Ecto neural progenitor cell (in vitro differentiated cells): ENCODE measurements at regions not wholly inside any gene's neighbourhood (a gene's known extent, or its start where the extent isn't known, plus 50 kb on each side); places are given as distances from the start of the nearest gene placed in this dataset.
A peak's percentile ranks its signal among the peaks of the same experiment; 100 is the strongest.
"Not testable (repeated sequence)": the region's sequence is repeated elsewhere in the genome, so short reads cannot be mapped to it uniquely, and the experiment has no call there.

Experiments used
- DNase-seq: peaks from one replicate; pipeline ENCODE4 v3.0.0-alpha.2; 2018; ENCODE audit warnings: low spot score

- DNase-seq, result no peak
These were observed 106.3 kb upstream of the ANKRD28 start for GRCh38 chr3:15903759-15904720.

- DNase-seq, result no peak
These were observed 107.3 kb upstream of the ANKRD28 start for GRCh38 chr3:15905041-15905440.

- DNase-seq, result not testable (repeated sequence)
These were observed 109.6 kb upstream of the ANKRD28 start for GRCh38 chr3:15907403-15907802.

- no peak for DNase-seq
These were observed 121.2 kb upstream of the ANKRD28 start for GRCh38 chr3:15918988-15919387.

GRCh38 chr3:15919971-15920370 lies 122.2 kb upstream of the ANKRD28 start:
- no peak for DNase-seq

GRCh38 chr3:15923640-15924405 lies 126.0 kb upstream of the ANKRD28 start:
- DNase-seq, result no peak

- DNase-seq, result no peak
These were observed 127.1 kb upstream of the ANKRD28 start for GRCh38 chr3:15924914-15925313.

GRCh38 chr3:15926871-15927270 lies 129.1 kb upstream of the ANKRD28 start:
- no peak for DNase-seq

GRCh38 chr3:15927969-15928368 lies 130.2 kb upstream of the ANKRD28 start:
- no peak for DNase-seq

GRCh38 chr3:15929944-15930571 lies 132.3 kb upstream of the ANKRD28 start:
- DNase-seq, result peak; percentile 80

GRCh38 chr3:15932348-15933300 lies 134.8 kb upstream of the ANKRD28 start:
- no peak for DNase-seq

GRCh38 chr3:15933439-15934139 lies 135.8 kb upstream of the ANKRD28 start:
- no peak for DNase-seq

- no peak for DNase-seq
These were observed 136.8 kb upstream of the ANKRD28 start for GRCh38 chr3:15934389-15935195.

GRCh38 chr3:15936312-15936711 lies 138.5 kb upstream of the ANKRD28 start:
- DNase-seq, result no peak

- DNase-seq, result no peak
These were observed 142.9 kb upstream of the ANKRD28 start for GRCh38 chr3:15940641-15941040.

GRCh38 chr3:15941457-15941856 lies 143.7 kb upstream of the ANKRD28 start:
- not testable (repeated sequence) for DNase-seq

GRCh38 chr3:15941958-15942357 lies 144.2 kb upstream of the ANKRD28 start:
- DNase-seq, result no peak

- DNase-seq, result no peak
These were observed 144.7 kb upstream of the ANKRD28 start for GRCh38 chr3:15942462-15942861.

- DNase-seq, result no peak
These were observed 145.2 kb upstream of the ANKRD28 start for GRCh38 chr3:15942936-15943335.

- DNase-seq, result no peak
These were observed 150.6 kb upstream of the ANKRD28 start for GRCh38 chr3:15948388-15948787.
